ENCODE measurements at regions not wholly inside any gene's neighbourhood (a gene's known extent, or its start where the extent isn't known, plus 50 kb on each side); places are given as distances from the start of the nearest gene placed in this dataset.
"Not testable (repeated sequence)": the region's sequence is repeated elsewhere in the genome, so short reads cannot be mapped to it uniquely, and the experiment has no call there.

- DNase-seq: no peak
Observed at GRCh38 chr14:106808458-106808857, 1282.1 kb downstream of the TMEM121 start.

GRCh38 chr14:106808907-106809306 lies 1282.5 kb downstream of the TMEM121 start:
- no peak for DNase-seq

GRCh38 chr14:106809615-106810014 lies 1283.2 kb downstream of the TMEM121 start:
- DNase-seq: no peak

- DNase-seq: not testable (repeated sequence)
Observed at GRCh38 chr14:106810168-106810567, 1283.8 kb downstream of the TMEM121 start.

GRCh38 chr14:106811162-106811561 lies 1284.8 kb downstream of the TMEM121 start:
- no peak for DNase-seq

- no peak for DNase-seq
Observed at GRCh38 chr14:106812788-106813476, 1286.5 kb downstream of the TMEM121 start.

- DNase-seq: no peak
Observed at GRCh38 chr14:106813477-106813823, 1287.1 kb downstream of the TMEM121 start.

GRCh38 chr14:106820119-106820518 lies 1293.7 kb downstream of the TMEM121 start:
- DNase-seq: no peak

GRCh38 chr14:106821119-106821518 lies 1294.7 kb downstream of the TMEM121 start:
- DNase-seq: no peak

- no peak for DNase-seq
Observed at GRCh38 chr14:106822905-106823304, 1296.5 kb downstream of the TMEM121 start.

- DNase-seq: no peak
Observed at GRCh38 chr14:106823552-106823951, 1297.2 kb downstream of the TMEM121 start.

- DNase-seq: no peak
Observed at GRCh38 chr14:106826833-106827369, 1300.5 kb downstream of the TMEM121 start.

- no peak for DNase-seq
Observed at GRCh38 chr14:106831322-106831720, 1304.9 kb downstream of the TMEM121 start.

- DNase-seq: no peak
Observed at GRCh38 chr14:106837870-106838269, 1311.5 kb downstream of the TMEM121 start.

- DNase-seq: no peak
Observed at GRCh38 chr14:106838991-106839769, 1312.8 kb downstream of the TMEM121 start.

GRCh38 chr14:106840258-106840657 lies 1313.9 kb downstream of the TMEM121 start:
- no peak for DNase-seq

GRCh38 chr14:106840991-106841390 lies 1314.6 kb downstream of the TMEM121 start:
- no peak for DNase-seq

- DNase-seq: no peak
Observed at GRCh38 chr14:106841701-106842100, 1315.3 kb downstream of the TMEM121 start.

GRCh38 chr14:106842687-106843086 lies 1316.3 kb downstream of the TMEM121 start:
- no peak for DNase-seq

GRCh38 chr14:106843386-106843785 lies 1317.0 kb downstream of the TMEM121 start:
- no peak for DNase-seq

GRCh38 chr14:106843951-106844483 lies 1317.6 kb downstream of the TMEM121 start:
- no peak for DNase-seq

GRCh38 chr14:106844608-106845285 lies 1318.4 kb downstream of the TMEM121 start:
- DNase-seq: peak in 1 of 2 donors; percentile 24

All from hippocampal formation (tissue), 2 donors.